Endothelial cell of umbilical vein (primary cell): ENCODE measurements at regions not wholly inside any gene's neighbourhood (a gene's known extent, or its start where the extent isn't known, plus 50 kb on each side); places are given as distances from the start of the nearest gene placed in this dataset.

Experiments
- BruUV-seq: library from RNA; stranded (reverse); fragments of 400-500 nt; replicated peaks from 2 replicates; lab custom pipeline; 2021; lab: Mats Ljungman, UMichigan
- CTCF ChIA-PET: fragments of 300-600, 350-600 bp; sonication (Branson Sonifier 250); formaldehyde crosslinking; loops from one replicate; lab custom pipeline; 2021; ENCODE audit warnings: antibody characterized with exemption, inconsistent platforms; lab: Charles Lee
- POLR2A ChIA-PET: fragments of 300-600, 350-600 bp; sonication (Branson Sonifier 250); formaldehyde crosslinking; loops from one replicate; lab custom pipeline; 2021; ENCODE audit warnings: antibody characterized with exemption, inconsistent platforms; lab: Charles Lee
- DNase-seq: peaks from one replicate; pipeline ENCODE4 v3.0.0-alpha.2; 2011; ENCODE audit warnings: low read depth, low spot score
- FAIRE-seq: peaks from 2 replicates; lab custom pipeline; 2011; peaks lifted over from hg19 to GRCh38; lab: Jason Lieb, UNC
- H2AFZ ChIP-seq: 2 replicates; pipeline ENCODE4 v1.6.0; 2012; ENCODE audit warnings: low read depth, low read length, control low read depth, inconsistent platforms
- H3K27ac ChIP-seq: 2 replicates; pipeline ENCODE4 v1.5.1; 2011; ENCODE audit warnings: low read depth, mild to moderate bottlenecking, control low read depth, low read length, moderate library complexity; ENCODE audit not compliant: insufficient read depth
- H3K27me3 ChIP-seq, 2 experiments: 2 replicates each; pipeline versions ENCODE4 v1.6.0 to v1.6.1; 2011; ENCODE audit warnings: low read length in 2 of 2, mixed read lengths in 1 of 2; ENCODE audit not compliant: control insufficient read depth in 2 of 2, insufficient read depth in 2 of 2
- H3K36me3 ChIP-seq, 2 experiments: 2 replicates in 1 of 2; 3 replicates in 1 of 2; pipeline ENCODE4 v1.5.1; 2011; ENCODE audit warnings: low read length in 2 of 2, mild to moderate bottlenecking in 1 of 2, moderate library complexity in 1 of 2; ENCODE audit not compliant: control insufficient read depth in 2 of 2, insufficient read depth in 2 of 2; ENCODE audit errors: extremely low read depth in 1 of 2
- H3K4me1 ChIP-seq: 3 replicates; pipeline ENCODE4 v1.5.1; 2011; ENCODE audit warnings: mild to moderate bottlenecking, low read length; ENCODE audit not compliant: control insufficient read depth, insufficient read depth; ENCODE audit errors: extremely low read depth
- H3K4me2 ChIP-seq: 2 replicates; pipeline ENCODE4 v1.6.1; 2011; ENCODE audit warnings: low read length, control low read depth, mixed read lengths; ENCODE audit not compliant: insufficient read depth
- H3K4me3 ChIP-seq, 3 experiments: fragments of 200-600 bp in 1 of 3; sonication (generic), shearing (Covaris generic) in 1 of 3; replicated peaks in 1 of 3; 2 replicates each; pipeline ENCODE4 v1.5.1; 2011 to 2016; ENCODE audit warnings: control low read depth in 3 of 3, low read length in 3 of 3, mild to moderate bottlenecking in 2 of 3, inconsistent platforms in 1 of 3, low read depth in 1 of 3, moderate library complexity in 1 of 3; ENCODE audit not compliant: insufficient read depth in 1 of 3
- H3K79me2 ChIP-seq: 2 replicates; pipeline ENCODE4 v1.6.0; 2012; ENCODE audit warnings: low read length, inconsistent platforms; ENCODE audit not compliant: control insufficient read depth, insufficient read depth
- H3K9ac ChIP-seq: replicated peaks from 2 replicates; pipeline ENCODE3; 2011; ENCODE audit warnings: low read length, control low read depth; ENCODE audit not compliant: insufficient read depth; ENCODE audit errors: extremely low read depth
- H3K9me1 ChIP-seq: replicated peaks from 3 replicates; pipeline ENCODE4 v1.6.0; 2011; ENCODE audit warnings: mild to moderate bottlenecking, low read length; ENCODE audit not compliant: control insufficient read depth, insufficient read depth; ENCODE audit errors: extremely low read depth
- H3K9me3 ChIP-seq: replicated peaks from 2 replicates; pipeline ENCODE4 v1.5.1; 2012; ENCODE audit warnings: low read length, inconsistent platforms; ENCODE audit not compliant: control insufficient read depth, insufficient read depth
- H4K20me1 ChIP-seq: replicated peaks from 2 replicates; pipeline ENCODE3; 2011; ENCODE audit warnings: mild to moderate bottlenecking, low read length; ENCODE audit not compliant: control insufficient read depth, insufficient read depth; ENCODE audit errors: extremely low read depth
- EZH2 ChIP-seq: IDR thresholded peaks from 2 replicates; pipeline ENCODE4 v1.6.1; 2012; ENCODE audit warnings: borderline replicate concordance, low read depth, mild to moderate bottlenecking, moderate library complexity, low read length, inconsistent platforms; ENCODE audit not compliant: severe bottlenecking
- FOS ChIP-seq: IDR thresholded peaks from 2 replicates; pipeline ENCODE4 v1.6.1; 2011; ENCODE audit warnings: mild to moderate bottlenecking, low read length, moderate library complexity, borderline replicate concordance; ENCODE audit not compliant: insufficient read depth
- GATA2 ChIP-seq: IDR thresholded peaks from 2 replicates; pipeline ENCODE4 v1.7.0; 2011; ENCODE audit warnings: low read depth, mild to moderate bottlenecking, moderate library complexity, mixed read lengths, low read length; ENCODE audit not compliant: insufficient read length, insufficient read depth
- JUN ChIP-seq: IDR thresholded peaks from 2 replicates; pipeline ENCODE4 v1.6.1; 2011; ENCODE audit warnings: borderline replicate concordance, low read depth; ENCODE audit not compliant: insufficient read length, insufficient read depth
- MYC ChIP-seq: IDR thresholded peaks from one replicate; pipeline ENCODE4 v1.6.1; 2011; ENCODE audit warnings: mild to moderate bottlenecking, low read depth, low read length
- POLR2A ChIP-seq: IDR thresholded peaks from 2 replicates; pipeline ENCODE4 v1.6.1; 2012; ENCODE audit warnings: low read depth, mild to moderate bottlenecking, control low read depth, low read length
- POLR2AphosphoS5 ChIP-seq: IDR thresholded peaks from 2 replicates; pipeline ENCODE4 v1.6.1; 2012; ENCODE audit warnings: low read depth, mild to moderate bottlenecking, control low read depth, low read length, moderate library complexity; ENCODE audit not compliant: insufficient read depth
- dilution Hi-C: fragments of 300-500 bp; cut with MboI; formaldehyde crosslinking; loops from one replicate; pipeline ENCODE4 v1.15.0; 2019; ENCODE audit warnings: low sequenced_read_pairs; ENCODE audit not compliant: extremely low pct_ligation_motif_present
- intact Hi-C: fragments of 100-400 bp; cut with micrococcal nuclease; formaldehyde crosslinking; loops from one replicate; pipeline ENCODE4 v1.10.0; 2022
- TF ChIP-seq, protein P1 (sequence below), 2 donors: IDR thresholded peaks; 1 replicate in 1 of 2; 2 replicates in 1 of 2; pipeline ENCODE4 v1.5.1; 2011; ENCODE audit warnings: low read length in 2 of 2, mild to moderate bottlenecking in 2 of 2, moderate library complexity in 2 of 2, control low read depth in 1 of 2, inconsistent platforms in 1 of 2, low read depth in 1 of 2; ENCODE audit not compliant: insufficient read depth in 1 of 2; ENCODE audit errors: extremely low read depth in 1 of 2
- TF ChIP-seq, protein P2 (sequence below): IDR thresholded peaks from 2 replicates; pipeline ENCODE4 v1.6.1; 2011; ENCODE audit not compliant: insufficient read depth, insufficient read length

DNA sequence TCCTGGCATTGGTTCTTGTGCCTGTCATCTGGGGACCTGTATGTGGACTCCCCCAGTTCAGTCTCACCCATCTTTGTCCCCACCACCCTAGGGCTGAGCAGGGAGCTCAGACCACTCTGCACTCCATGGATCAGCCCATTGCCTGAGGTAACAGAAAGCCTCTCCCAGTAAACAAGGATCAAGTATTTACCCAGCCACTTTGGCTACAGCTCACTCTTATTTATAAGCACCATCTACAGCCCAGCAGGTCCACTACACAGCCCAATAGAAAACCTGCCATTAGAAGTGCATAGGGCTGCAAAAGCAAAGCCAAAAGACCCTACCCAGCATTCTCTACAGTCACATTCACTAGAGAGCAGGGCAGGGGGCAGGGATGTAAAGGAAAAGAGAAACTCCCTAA lies 335.0 kb upstream of the SYNCRIP start:
- Histone ChIP-seq H3K9ac (no peak overlapping the region), H2AFZ (no peak overlapping the region), H3K79me2 (no peaks in the 10 kb centered on the region), H4K20me1 (no peaks in the 10 kb centered on the region), H3K4me1 (no peaks in the 10 kb centered on the region), H3K27me3 (no peaks in the 10 kb centered on the region), H3K4me2 (no peak overlapping the region), H3K9me3 (no peaks in the 10 kb centered on the region), H3K4me3 (no peak overlapping the region), H3K9me1 (no peaks in the 10 kb centered on the region), H3K36me3 (no peaks in the 10 kb centered on the region), H3K27ac (no peak overlapping the region)
- POLR2A ChIA-PET, result no interaction called here
- intact Hi-C loops, result no loop called here
- CTCF ChIA-PET, result no interaction called here
- DNase-seq (no peak), FAIRE-seq (no peak)
- dilution Hi-C loops, result no loop called here
- no TSS peak for BruUV-seq
- TF ChIP-seq MYC, result no peak
- TF ChIP-seq EZH2, result no peak
- no peak for TF ChIP-seq POLR2A
- TF ChIP-seq, protein P1, sequence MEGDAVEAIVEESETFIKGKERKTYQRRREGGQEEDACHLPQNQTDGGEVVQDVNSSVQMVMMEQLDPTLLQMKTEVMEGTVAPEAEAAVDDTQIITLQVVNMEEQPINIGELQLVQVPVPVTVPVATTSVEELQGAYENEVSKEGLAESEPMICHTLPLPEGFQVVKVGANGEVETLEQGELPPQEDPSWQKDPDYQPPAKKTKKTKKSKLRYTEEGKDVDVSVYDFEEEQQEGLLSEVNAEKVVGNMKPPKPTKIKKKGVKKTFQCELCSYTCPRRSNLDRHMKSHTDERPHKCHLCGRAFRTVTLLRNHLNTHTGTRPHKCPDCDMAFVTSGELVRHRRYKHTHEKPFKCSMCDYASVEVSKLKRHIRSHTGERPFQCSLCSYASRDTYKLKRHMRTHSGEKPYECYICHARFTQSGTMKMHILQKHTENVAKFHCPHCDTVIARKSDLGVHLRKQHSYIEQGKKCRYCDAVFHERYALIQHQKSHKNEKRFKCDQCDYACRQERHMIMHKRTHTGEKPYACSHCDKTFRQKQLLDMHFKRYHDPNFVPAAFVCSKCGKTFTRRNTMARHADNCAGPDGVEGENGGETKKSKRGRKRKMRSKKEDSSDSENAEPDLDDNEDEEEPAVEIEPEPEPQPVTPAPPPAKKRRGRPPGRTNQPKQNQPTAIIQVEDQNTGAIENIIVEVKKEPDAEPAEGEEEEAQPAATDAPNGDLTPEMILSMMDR (IDR thresholded peaks at IDR 0.05; ENCODE audit: extremely low read depth in 1 of 2, insufficient read depth in 1 of 2, low read depth in 1 of 2, low read length in 2 of 2), result no peak
- TF ChIP-seq, protein P2, sequence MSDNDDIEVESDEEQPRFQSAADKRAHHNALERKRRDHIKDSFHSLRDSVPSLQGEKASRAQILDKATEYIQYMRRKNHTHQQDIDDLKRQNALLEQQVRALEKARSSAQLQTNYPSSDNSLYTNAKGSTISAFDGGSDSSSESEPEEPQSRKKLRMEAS, result no peak
- TF ChIP-seq POLR2AphosphoS5, result no peak
- TF ChIP-seq GATA2, result no peak
- TF ChIP-seq FOS, result no peak
- TF ChIP-seq JUN, result no peak
